IMR-90 (cell line): ENCODE measurements at regions not wholly inside any gene's neighbourhood (a gene's known extent, or its start where the extent isn't known, plus 50 kb on each side); places are given as distances from the start of the nearest gene placed in this dataset.

Source experiments
- ATAC-seq: fragments of 200-7000 bp; cut with Tn5 transposase; 2 replicates; pipeline ENCODE4 v1.9.1; 2020; ENCODE audit warnings: low read depth, mild to moderate bottlenecking, moderate library complexity
- BruUV-seq: library from RNA; stranded (reverse); fragments of 400-500 nt; replicated peaks from 2 replicates; lab custom pipeline; 2021; lab: Mats Ljungman, UMichigan
- CTCF ChIA-PET: fragments of 300-600 bp; formaldehyde crosslinking; extraction: SDS; loops from one replicate; lab custom pipeline; 2021; ENCODE audit warnings: antibody characterized with exemption; lab: Yijun Ruan, JAX
- POLR2A ChIA-PET: fragments of 300-600 bp; sonication (Branson Sonifier 250); formaldehyde crosslinking; loops from one replicate; lab custom pipeline; 2022; ENCODE audit warnings: antibody characterized with exemption; ENCODE audit not compliant: unreplicated experiment; lab: Charles Lee
- DNase-seq: peaks from one replicate; pipeline ENCODE4 v3.0.0; 2013
- H2AFZ ChIP-seq: replicated peaks from 2 replicates; pipeline ENCODE3; 2013; ENCODE audit warnings: low read length, mild to moderate bottlenecking; ENCODE audit not compliant: poor library complexity
- H2AK5ac ChIP-seq: 2 replicates; pipeline ENCODE4 v1.6.1; 2013; ENCODE audit warnings: low read depth, low read length, inconsistent platforms
- H2AK9ac ChIP-seq: replicated peaks from 2 replicates; pipeline ENCODE3; 2013; ENCODE audit warnings: mild to moderate bottlenecking, low read depth, low read length, moderate library complexity; ENCODE audit not compliant: poor library complexity
- H2BK120ac ChIP-seq: 2 replicates; pipeline ENCODE4 v1.6.1; 2013; ENCODE audit warnings: low read depth, low read length, inconsistent platforms
- H2BK15ac ChIP-seq: 3 replicates; pipeline ENCODE4 v1.6.1; 2013; ENCODE audit warnings: low read depth, low read length, inconsistent platforms
- H2BK20ac ChIP-seq: 2 replicates; pipeline ENCODE4 v1.6.1; 2013; ENCODE audit warnings: low read depth, mild to moderate bottlenecking, inconsistent platforms, low read length, moderate library complexity
- H2BK5ac ChIP-seq: 2 replicates; pipeline ENCODE4 v1.6.1; 2013; ENCODE audit warnings: mild to moderate bottlenecking, low read depth, low read length, inconsistent platforms; ENCODE audit not compliant: poor library complexity, severe bottlenecking
- H3K14ac ChIP-seq: replicated peaks from 2 replicates; pipeline ENCODE4 v1.6.1; 2013; ENCODE audit warnings: low read depth, low read length, inconsistent platforms
- H3K18ac ChIP-seq: 2 replicates; pipeline ENCODE4 v1.6.1; 2013; ENCODE audit warnings: low read depth, low read length, control low read depth
- H3K23ac ChIP-seq: 2 replicates; pipeline ENCODE4 v1.6.1; 2013; ENCODE audit warnings: low read depth, low read length, inconsistent platforms
- H3K27ac ChIP-seq: 2 replicates; pipeline ENCODE4 v1.5.1; 2013; ENCODE audit warnings: mild to moderate bottlenecking, control low read depth, low read length; ENCODE audit not compliant: insufficient read depth
- H3K27me3 ChIP-seq: 2 replicates; pipeline ENCODE4 v1.6.1; 2013; ENCODE audit warnings: low read length; ENCODE audit not compliant: control insufficient read depth, insufficient read depth
- H3K36me3 ChIP-seq: 2 replicates; pipeline ENCODE4 v1.6.1; 2013; ENCODE audit warnings: low read length, mixed read lengths; ENCODE audit not compliant: control insufficient read depth, insufficient read depth
- H3K4ac ChIP-seq: 2 replicates; pipeline ENCODE4 v1.6.1; 2013; ENCODE audit warnings: low read depth, low read length, inconsistent platforms
- H3K4me1 ChIP-seq: 2 replicates; pipeline ENCODE4 v1.6.1; 2013; ENCODE audit warnings: low read length, mixed read lengths; ENCODE audit not compliant: control insufficient read depth, insufficient read depth
- H3K4me2 ChIP-seq: 2 replicates; pipeline ENCODE4 v1.6.1; 2013; ENCODE audit warnings: low read depth, mild to moderate bottlenecking, control low read depth, low read length, moderate library complexity
- H3K4me3 ChIP-seq: 2 replicates; pipeline ENCODE4 v1.5.1; 2013; ENCODE audit warnings: low read depth, mild to moderate bottlenecking, control low read depth, low read length, moderate library complexity; ENCODE audit not compliant: insufficient read depth
- H3K56ac ChIP-seq: 2 replicates; pipeline ENCODE4 v1.6.1; 2013; ENCODE audit warnings: low read length, inconsistent platforms; ENCODE audit not compliant: insufficient read depth; ENCODE audit errors: extremely low read depth
- H3K79me1 ChIP-seq, 2 experiments: 2 replicates each; pipeline ENCODE4 v1.6.1; 2013; ENCODE audit warnings: low read length in 2 of 2, inconsistent platforms in 1 of 2, low read depth in 1 of 2
- H3K9ac ChIP-seq: 2 replicates; pipeline ENCODE4 v1.6.1; 2013; ENCODE audit warnings: low read depth, low read length, control low read depth
- H3K9me1 ChIP-seq: 2 replicates; pipeline ENCODE4 v1.6.1; 2013; ENCODE audit warnings: low read length, inconsistent platforms; ENCODE audit not compliant: insufficient read depth
- H3K9me3 ChIP-seq: 2 replicates; pipeline ENCODE4 v1.6.1; 2013; ENCODE audit warnings: low read length; ENCODE audit not compliant: control insufficient read depth, insufficient read depth
- H4K20me1 ChIP-seq: 2 replicates; pipeline ENCODE4 v1.6.1; 2013; ENCODE audit warnings: low read length, inconsistent platforms; ENCODE audit not compliant: insufficient read depth
- H4K5ac ChIP-seq: 2 replicates; pipeline ENCODE4 v1.6.1; 2013; ENCODE audit warnings: mild to moderate bottlenecking, low read depth, low read length, control low read depth
- H4K8ac ChIP-seq, 2 experiments: 2 replicates each; pipeline ENCODE4 v1.6.1; 2013; ENCODE audit warnings: low read depth in 2 of 2, low read length in 2 of 2, control low read depth in 1 of 2, inconsistent platforms in 1 of 2
- H4K91ac ChIP-seq: 2 replicates; pipeline ENCODE4 v1.6.1; 2013; ENCODE audit warnings: low read depth, low read length, inconsistent platforms; ENCODE audit not compliant: insufficient read depth
- BHLHE40 ChIP-seq: fragments of 150-350 bp; IDR thresholded peaks from 2 replicates; pipeline ENCODE4 v1.6.1; 2016; ENCODE audit warnings: mild to moderate bottlenecking, low read depth, low read length
- CEBPB ChIP-seq: IDR thresholded peaks from 2 replicates; pipeline ENCODE4 v1.6.1; 2012; ENCODE audit warnings: low read depth, low read length, improper control_type of control experiment
- CHD1 ChIP-seq: IDR thresholded peaks from 2 replicates; pipeline ENCODE4 v1.6.1; 2012; ENCODE audit warnings: low read depth, low read length, improper control_type of control experiment
- CTCF ChIP-seq: conservative IDR thresholded peaks from 2 replicates; pipeline ENCODE4 v1.5.1; 2012; ENCODE audit warnings: mild to moderate bottlenecking, low read depth, low read length, improper control_type of control experiment
- ELK1 ChIP-seq: fragments of 150-350 bp; IDR thresholded peaks from 2 replicates; pipeline ENCODE4 v1.6.1; 2016; ENCODE audit warnings: low read depth, mild to moderate bottlenecking, low read length, moderate library complexity, borderline replicate concordance
- FOS ChIP-seq: fragments of 150-350 bp; IDR thresholded peaks from 2 replicates; pipeline ENCODE4 v1.6.1; 2016; ENCODE audit warnings: low read depth, low read length
- MAFK ChIP-seq: IDR thresholded peaks from 2 replicates; pipeline ENCODE4 v1.6.1; 2012; ENCODE audit warnings: low read depth, low read length, improper control_type of control experiment
- MAZ ChIP-seq: IDR thresholded peaks from 2 replicates; pipeline ENCODE4 v1.6.1; 2012; ENCODE audit warnings: low read depth, mild to moderate bottlenecking, low read length, improper control_type of control experiment, moderate library complexity, borderline replicate concordance
- MXI1 ChIP-seq: IDR thresholded peaks from 2 replicates; pipeline ENCODE4 v1.6.1; 2012; ENCODE audit warnings: low read depth, mild to moderate bottlenecking, low read length, moderate library complexity, borderline replicate concordance
- NFE2L2 ChIP-seq: fragments of 150-350 bp; IDR thresholded peaks from 2 replicates; pipeline ENCODE4 v1.6.1; 2016; ENCODE audit warnings: low read depth, mild to moderate bottlenecking, low read length
- POLR2A ChIP-seq: IDR thresholded peaks from 2 replicates; pipeline ENCODE4 v1.6.1; 2012; ENCODE audit warnings: mild to moderate bottlenecking, low read depth, low read length
- RAD21 ChIP-seq: IDR thresholded peaks from 2 replicates; pipeline ENCODE4 v1.6.1; 2012; ENCODE audit warnings: low read length, improper control_type of control experiment
- RCOR1 ChIP-seq: IDR thresholded peaks from 2 replicates; pipeline ENCODE4 v1.6.1; 2012; ENCODE audit warnings: mild to moderate bottlenecking, low read length, improper control_type of control experiment; ENCODE audit not compliant: insufficient replicate concordance
- RFX5 ChIP-seq: IDR thresholded peaks from 2 replicates; pipeline ENCODE4 v1.8.0; 2012; ENCODE audit warnings: low read depth, mild to moderate bottlenecking, low read length, moderate library complexity
- SMC3 ChIP-seq: fragments of 150-350 bp; IDR thresholded peaks from 2 replicates; pipeline ENCODE4 v1.6.1; 2016; ENCODE audit warnings: low read depth, mild to moderate bottlenecking, antibody characterized with exemption, low read length, moderate library complexity
- USF2 ChIP-seq: fragments of 150-350 bp; IDR thresholded peaks from 2 replicates; pipeline ENCODE4 v1.6.1; 2017; ENCODE audit warnings: mild to moderate bottlenecking, antibody characterized with exemption, low read length, low read depth
- WGBS, 2 experiments: methylation state at CpG; one replicate each; pipeline versions ENCODE4 v1.1.5 to v1.1.7; 2013; ENCODE audit warnings: missing lambda C conversion rate in 2 of 2; ENCODE audit not compliant: insufficient read length in 1 of 2; ENCODE audit errors: extremely low coverage in 2 of 2; 5-methylcytosine and 5-hydroxymethylcytosine counted together
- dilution Hi-C: fragments of 300-500 bp; cut with HindIII; formaldehyde crosslinking; loops from one replicate; pipeline ENCODE4 v1.14.3; 2018; ENCODE audit warnings: low sequenced_read_pairs; ENCODE audit not compliant: unreplicated experiment
- in situ Hi-C: fragments of 300-500 bp; cut with MboI; formaldehyde crosslinking; loops from 3 replicates; pipeline ENCODE4 v1.14.3; 2019; ENCODE audit warnings: low sequenced_read_pairs, inconsistent platforms, mixed read lengths
- intact Hi-C: fragments of 100-400 bp; cut with micrococcal nuclease; formaldehyde crosslinking; loops from 2 replicates; pipeline ENCODE4 v1.10.0; 2022

GRCh38 chr21:43357715-43358430 is 69.1 kb downstream of the SIK1 start:
- DNase-seq, result no peak
- POLR2A ChIA-PET, result no interaction called here
- no TSS peak for BruUV-seq
- H4K20me1 ChIP-seq, result no peaks in the 10 kb centered on the region
- no peak overlapping the region for H3K4ac ChIP-seq
- no peak overlapping the region for H3K56ac ChIP-seq
- H4K8ac ChIP-seq, result no peak overlapping the region
- no peak overlapping the region for H2AK9ac ChIP-seq
- no peak overlapping the region for H4K91ac ChIP-seq
- no peaks in the 10 kb centered on the region; a peak in 1 of 4 replicates for H3K79me1 ChIP-seq
- intact Hi-C loops, result no loop called here
- H2AK5ac ChIP-seq, result no peak overlapping the region
- in situ Hi-C loops, result no loop called here
- H3K27ac ChIP-seq, result no peak overlapping the region
- ATAC-seq, result no peak
- CTCF ChIA-PET, result interaction anchor here (1.3 kb wide), 1 partner anchor 18 kb away, joined by 3 read pairs; no protein-coding TSS in a partner anchor
- H3K23ac ChIP-seq, result no peak overlapping the region
- no peak overlapping the region for H3K14ac ChIP-seq
- H4K5ac ChIP-seq, result no peak overlapping the region
- no peak overlapping the region for H3K4me3 ChIP-seq
- TF ChIP-seq BHLHE40, result no peak
- TF ChIP-seq CHD1, result no peak
- TF ChIP-seq USF2, result no peak
- TF ChIP-seq SMC3, result no peak
- no peak for TF ChIP-seq CTCF
- TF ChIP-seq RCOR1, result no peak
- TF ChIP-seq FOS, result no peak
- no peak for TF ChIP-seq MAFK
- no peak for TF ChIP-seq ELK1
- TF ChIP-seq NFE2L2, result no peak
- TF ChIP-seq MXI1, result no peak
- TF ChIP-seq RFX5, result no peak
- TF ChIP-seq MAZ, result no peak
- TF ChIP-seq RAD21, result no peak
- no peak for TF ChIP-seq CEBPB
- no peak for TF ChIP-seq POLR2A
- WGBS, 2 experiments, result 80% methylated on average over 11 of the region's 24 CpGs; no CpG with 5 or more reads in 1 of the 2 experiments
- H2BK20ac ChIP-seq, result no peak overlapping the region
- dilution Hi-C loops, result no loop called here
- no peak overlapping the region for H3K4me2 ChIP-seq
- no peak overlapping the region for H3K18ac ChIP-seq
- no peak overlapping the region for H2BK120ac ChIP-seq
- peaks cover 8% of the 10 kb centered on the region; the same call in 1 of the 2 replicates for H3K9me1 ChIP-seq
- H2AFZ ChIP-seq, result no peak overlapping the region
- peaks cover 3% of the 10 kb centered on the region; the same call in 1 of the 2 replicates for H3K27me3 ChIP-seq
- H2BK5ac ChIP-seq, result no peak overlapping the region
- peaks cover 10% of the 10 kb centered on the region for H3K4me1 ChIP-seq
- H3K36me3 ChIP-seq, result no peaks in the 10 kb centered on the region
- no peak overlapping the region for H3K9ac ChIP-seq
- no peak overlapping the region for H2BK15ac ChIP-seq
- H3K9me3 ChIP-seq, result no peaks in the 10 kb centered on the region
